Activated T-helper 1 cell treated with anti-CD3 and anti-CD28 coated beads, Interleukin-12 subunit alpha, Interleukin-12 subunit beta, Interleukin-2, Interleukin-4 antibody, amounts not matched to agents 30 ng/mL and 10 ng/mL and 1 ng/mL, durations not matched to agents 14 hours and 24 hours and 36 hours (primary cell): ENCODE measurements at regions not wholly inside any gene's neighbourhood (a gene's known extent, or its start where the extent isn't known, plus 50 kb on each side); places are given as distances from the start of the nearest gene placed in this dataset.

Experiments used
- DNase-seq: peaks from one replicate; pipeline ENCODE4 v3.0.0; 2021; ENCODE audit warnings: low spot score
- H3K27ac Mint-ChIP-seq: one replicate; pipeline ENCODE4 v1.8.0; 2021; ENCODE audit warnings: mild to moderate bottlenecking, mixed read lengths
- H3K27me3 Mint-ChIP-seq: one replicate; pipeline ENCODE4 v1.8.0; 2022; ENCODE audit warnings: mild to moderate bottlenecking, moderate library complexity, mixed read lengths; ENCODE audit not compliant: insufficient read depth
- H3K36me3 Mint-ChIP-seq: one replicate; pipeline ENCODE4 v1.8.0; 2021; ENCODE audit warnings: low read depth, mixed read lengths
- H3K4me1 Mint-ChIP-seq: one replicate; pipeline ENCODE4 v1.8.0; 2021; ENCODE audit warnings: low read depth, mixed read lengths
- H3K4me3 Mint-ChIP-seq: one replicate; pipeline ENCODE4 v1.8.0; 2021; ENCODE audit warnings: mild to moderate bottlenecking, moderate library complexity, mixed read lengths
- H3K9me3 Mint-ChIP-seq: one replicate; pipeline ENCODE4 v1.8.0; 2021; ENCODE audit warnings: mixed read lengths
- intact Hi-C: fragments of 100-400 bp; cut with micrococcal nuclease; formaldehyde crosslinking; loops from one replicate; pipeline ENCODE4 v1.15.1; 2024

DNA sequence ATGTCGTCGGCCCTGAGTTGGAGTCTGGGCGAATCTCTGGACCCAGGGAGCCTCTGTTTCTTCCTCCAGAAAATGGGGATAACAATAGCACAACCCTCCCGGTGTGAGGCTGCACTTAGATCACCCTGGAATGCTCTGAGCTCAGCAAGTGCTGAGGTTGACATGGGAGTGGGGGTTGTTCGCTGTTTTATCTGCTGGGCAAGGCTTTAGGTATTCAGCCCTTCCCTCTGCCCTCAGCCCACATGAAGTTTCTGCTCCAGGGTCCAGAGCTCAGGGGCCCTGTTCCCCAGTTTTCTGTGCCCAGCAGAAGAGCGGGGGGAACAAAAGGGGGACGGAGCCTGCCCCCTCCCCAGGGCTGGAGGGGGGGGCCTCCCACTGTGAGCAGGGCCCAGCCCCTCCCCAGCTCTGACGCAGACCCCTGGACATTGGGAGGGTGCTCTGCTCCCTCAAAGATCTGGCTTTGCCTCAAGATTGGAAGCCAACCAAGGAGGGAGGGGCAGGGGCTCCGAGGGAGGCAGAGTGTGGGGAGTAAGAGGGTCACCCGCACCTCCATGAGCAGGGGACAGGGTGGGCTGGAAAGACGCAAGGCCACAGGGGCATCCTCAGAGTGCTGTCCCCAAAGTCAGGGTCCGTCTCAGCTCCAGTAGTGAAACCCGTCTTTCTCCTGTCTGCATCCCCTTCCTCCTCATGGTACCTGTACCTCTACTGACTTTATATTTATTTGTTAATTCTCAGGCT lies 215.6 kb downstream of the C9orf50 start:
- intact Hi-C loops, result no loop called here
- peaks cover 8% of the 10 kb centered on the region for H3K27me3 Mint-ChIP-seq
- no peak overlapping the region for H3K4me3 Mint-ChIP-seq
- peaks cover 6% of the 10 kb centered on the region for H3K9me3 Mint-ChIP-seq
- peaks cover 2% of the 10 kb centered on the region for H3K36me3 Mint-ChIP-seq
- no peak for DNase-seq
- H3K4me1 Mint-ChIP-seq, result peaks cover 2% of the 10 kb centered on the region
- H3K27ac Mint-ChIP-seq, result no peak overlapping the region

DNA sequence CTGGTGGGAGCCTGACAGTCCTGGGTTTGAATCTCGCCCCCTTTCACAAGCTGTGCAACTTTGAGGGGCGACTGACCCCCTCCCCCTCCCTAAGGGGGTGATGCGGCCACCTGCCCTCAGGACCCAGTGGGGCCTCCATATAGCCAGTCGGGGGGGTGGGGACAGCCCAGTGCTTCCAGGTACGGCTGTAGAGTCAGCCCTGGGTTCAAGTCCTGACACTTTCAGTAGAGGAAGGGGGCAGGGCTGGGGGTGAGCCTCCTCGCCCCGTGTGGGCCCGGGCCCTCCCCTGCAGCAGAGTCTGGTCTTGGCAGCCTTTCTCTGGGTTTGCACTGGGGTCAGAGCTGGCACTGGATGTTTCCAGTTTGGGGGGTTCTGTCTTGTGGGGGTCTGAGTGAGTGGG lies 216.3 kb downstream of the C9orf50 start:
- no peak for DNase-seq
- intact Hi-C loops, result no loop called here
- H3K4me1 Mint-ChIP-seq, result no peaks in the 10 kb centered on the region
- peaks cover 8% of the 10 kb centered on the region for H3K27me3 Mint-ChIP-seq
- no peak overlapping the region for H3K4me3 Mint-ChIP-seq
- H3K27ac Mint-ChIP-seq, result no peak overlapping the region
- no peaks in the 10 kb centered on the region for H3K9me3 Mint-ChIP-seq
- no peaks in the 10 kb centered on the region for H3K36me3 Mint-ChIP-seq

DNA sequence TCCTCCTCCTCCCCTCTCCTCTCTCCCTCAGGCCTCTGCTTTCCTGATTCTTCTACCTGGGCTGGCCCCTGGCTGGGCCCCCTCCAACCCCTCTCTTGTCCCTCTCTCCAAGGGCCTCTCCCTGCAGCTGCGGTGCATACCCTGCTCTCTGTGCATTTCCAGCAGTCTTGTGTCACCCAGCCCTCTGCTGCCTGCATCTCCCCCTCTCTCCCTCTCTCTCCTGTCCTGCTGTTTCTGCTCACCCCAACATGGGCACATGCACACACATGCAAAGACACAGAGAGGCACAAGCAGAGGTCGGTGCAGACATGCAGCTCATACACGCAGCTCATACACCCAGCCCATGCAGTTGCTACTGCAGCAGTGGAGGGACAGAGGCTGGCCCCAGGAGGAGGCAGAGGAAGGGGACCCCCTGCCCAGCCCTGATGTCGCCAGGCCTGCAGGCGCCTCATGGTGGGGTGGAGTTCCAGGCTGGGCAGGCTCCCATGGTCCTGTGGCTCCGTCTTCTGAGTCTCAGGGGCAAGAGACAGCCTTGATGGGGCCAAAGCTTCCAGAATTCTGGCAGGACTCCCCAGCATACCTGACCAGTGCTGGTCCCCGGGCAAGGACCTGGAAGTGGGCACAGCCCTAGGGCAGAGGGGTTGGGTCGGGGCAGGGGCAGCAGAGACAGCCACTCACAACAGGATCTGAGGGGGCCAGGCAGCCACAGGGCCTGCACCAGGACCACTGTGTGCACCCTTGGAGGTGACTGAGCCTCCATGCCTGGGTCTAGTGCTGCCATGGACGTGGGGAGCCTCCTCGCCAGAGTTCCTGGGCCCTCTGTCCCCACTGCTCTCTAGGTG lies 216.9 kb downstream of the C9orf50 start:
- H3K4me1 Mint-ChIP-seq, result no peaks in the 10 kb centered on the region
- no peaks in the 10 kb centered on the region for H3K9me3 Mint-ChIP-seq
- no peak for DNase-seq
- no peak overlapping the region for H3K4me3 Mint-ChIP-seq
- no peaks in the 10 kb centered on the region for H3K36me3 Mint-ChIP-seq
- intact Hi-C loops, result no loop called here
- H3K27me3 Mint-ChIP-seq, result peaks cover 8% of the 10 kb centered on the region
- no peak overlapping the region for H3K27ac Mint-ChIP-seq

GRCh38 chr9:129402931-129403778 lies 217.7 kb downstream of the C9orf50 start:
- Mint-ChIP-seq H3K4me1 (no peaks in the 10 kb centered on the region), H3K36me3 (no peaks in the 10 kb centered on the region), H3K27ac (no peak overlapping the region), H3K27me3 (peaks cover 8% of the 10 kb centered on the region), H3K4me3 (no peak overlapping the region), H3K9me3 (no peaks in the 10 kb centered on the region)
- intact Hi-C loops, result no loop called here
- DNase-seq, result no peak

DNA sequence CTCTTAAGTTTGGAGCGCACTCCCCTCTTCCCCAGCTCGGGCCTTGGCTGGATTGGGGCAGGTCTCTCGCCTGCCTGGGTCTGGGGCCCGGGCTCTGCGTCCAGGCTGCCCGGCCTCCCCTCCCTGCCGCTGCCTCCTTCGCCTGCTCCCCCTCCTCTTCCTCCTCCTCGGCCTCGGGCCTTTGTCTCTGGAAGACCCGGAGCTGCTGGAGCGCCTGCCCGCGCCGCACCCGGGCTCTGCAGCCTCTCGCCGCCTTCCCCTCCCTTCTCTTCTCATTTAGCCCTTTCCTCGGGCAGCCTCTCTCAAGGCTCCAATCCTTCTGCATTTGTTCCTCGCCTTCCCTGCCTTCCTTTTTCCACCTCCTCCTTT lies 218.5 kb downstream of the C9orf50 start:
- Mint-ChIP-seq H3K9me3 (no peaks in the 10 kb centered on the region), H3K4me1 (no peaks in the 10 kb centered on the region), H3K27me3 (peaks cover 9% of the 10 kb centered on the region), H3K27ac (no peak overlapping the region), H3K36me3 (no peaks in the 10 kb centered on the region), H3K4me3 (no peak overlapping the region)
- DNase-seq, result no peak
- intact Hi-C loops, result no loop called here

DNA sequence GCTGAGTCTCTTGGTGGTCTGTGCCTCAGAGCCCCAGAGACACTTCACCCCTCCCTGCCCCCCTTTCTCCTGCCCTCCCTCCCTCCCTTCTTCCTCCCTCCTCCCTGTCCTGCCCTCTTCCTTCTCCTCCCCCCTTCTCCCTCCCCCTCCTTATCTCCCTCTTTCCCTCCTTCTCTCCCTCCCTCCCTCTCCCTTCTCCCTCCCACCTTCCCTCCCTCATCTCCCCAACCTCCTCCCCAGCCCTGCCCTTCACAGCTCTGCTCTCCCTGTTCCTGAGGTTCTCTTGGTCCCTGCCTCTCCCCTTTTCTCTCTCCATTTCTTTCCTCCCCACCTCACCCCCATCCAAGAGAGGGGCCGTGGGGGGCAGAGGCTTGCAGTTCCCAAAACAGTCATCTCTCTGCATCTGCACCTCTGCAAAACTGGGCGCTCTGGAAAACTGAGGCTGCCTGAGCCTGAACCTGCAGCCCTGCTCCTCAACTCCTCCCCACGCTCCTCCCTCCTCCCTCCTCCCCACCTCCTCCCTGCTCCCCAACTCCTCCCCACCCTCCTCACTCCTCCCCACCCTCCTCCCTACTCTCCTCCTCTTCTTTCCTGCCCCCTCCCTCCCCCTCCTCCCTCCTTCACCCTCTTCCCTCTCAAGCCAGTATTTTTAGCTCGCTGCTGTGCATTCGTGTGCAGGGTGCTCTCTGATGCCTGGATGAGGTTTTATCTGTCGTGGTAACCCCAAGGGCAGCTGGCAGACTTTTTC lies 219.1 kb downstream of the C9orf50 start:
- intact Hi-C loops, result no loop called here
- Mint-ChIP-seq H3K27me3 (peaks cover 9% of the 10 kb centered on the region), H3K9me3 (no peaks in the 10 kb centered on the region), H3K4me3 (no peak overlapping the region), H3K4me1 (no peaks in the 10 kb centered on the region), H3K27ac (no peak overlapping the region), H3K36me3 (no peaks in the 10 kb centered on the region)
- DNase-seq, result no peak

- peaks cover 9% of the 10 kb centered on the region for H3K27me3 Mint-ChIP-seq
- H3K36me3 Mint-ChIP-seq, result no peaks in the 10 kb centered on the region
- intact Hi-C loops, result no loop called here
- H3K4me3 Mint-ChIP-seq, result no peak overlapping the region
- H3K27ac Mint-ChIP-seq, result no peak overlapping the region
- no peaks in the 10 kb centered on the region for H3K9me3 Mint-ChIP-seq
- no peaks in the 10 kb centered on the region for H3K4me1 Mint-ChIP-seq
- DNase-seq, result no peak
Observed at GRCh38 chr9:129400971-129401622, 219.8 kb downstream of the C9orf50 start.

DNA sequence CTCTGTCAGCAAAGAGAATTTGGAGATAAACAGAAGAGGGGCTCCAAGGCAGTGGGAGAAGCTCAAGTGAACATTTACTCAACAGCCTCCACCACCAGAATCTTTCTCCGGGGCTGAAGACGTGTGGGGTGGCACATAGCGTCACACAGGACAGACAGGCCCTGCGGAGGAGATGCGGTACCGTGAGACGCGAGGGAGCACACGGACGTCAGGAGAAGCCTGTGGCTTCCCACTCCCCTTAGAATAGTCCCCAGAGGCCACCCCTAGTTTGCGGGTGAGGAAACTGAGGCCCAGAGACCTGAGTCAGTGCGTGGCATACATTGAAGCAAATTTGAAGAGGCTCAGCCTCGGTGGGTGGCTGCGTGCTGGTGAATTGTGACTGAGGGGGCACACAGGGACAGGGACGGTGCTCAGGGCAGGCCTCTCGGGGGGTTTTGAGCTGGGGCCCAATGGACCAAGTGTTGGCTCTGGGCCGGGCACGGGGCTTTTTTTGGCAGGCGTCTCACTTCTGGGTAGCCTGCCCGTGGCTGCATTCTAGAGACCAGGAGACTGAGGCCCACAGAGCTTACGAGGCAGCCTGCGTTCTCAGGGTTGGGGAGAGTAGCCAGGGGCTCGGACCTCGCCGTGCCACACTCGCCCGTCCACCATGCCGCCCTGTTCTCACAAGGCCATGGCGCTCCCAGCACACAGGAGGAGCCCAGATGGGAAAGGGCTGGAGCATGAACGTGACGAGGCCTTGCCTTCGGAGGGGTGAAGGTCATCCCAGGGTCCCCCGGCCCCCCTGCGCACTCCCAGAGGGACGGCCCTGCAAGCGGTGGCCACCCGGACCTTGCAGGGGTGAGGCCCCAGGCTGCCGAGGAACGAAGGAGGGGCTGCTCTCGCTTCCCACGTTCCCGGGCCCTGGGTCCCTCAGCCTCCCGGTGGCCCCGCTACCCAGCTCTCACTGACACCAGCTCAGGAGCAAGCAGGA lies 220.6 kb downstream of the C9orf50 start:
- Mint-ChIP-seq H3K9me3 (no peaks in the 10 kb centered on the region), H3K4me1 (no peaks in the 10 kb centered on the region), H3K27ac (no peak overlapping the region), H3K27me3 (peaks cover 9% of the 10 kb centered on the region), H3K4me3 (no peak overlapping the region), H3K36me3 (no peaks in the 10 kb centered on the region)
- intact Hi-C loops, result no loop called here
- DNase-seq, result no peak

DNA sequence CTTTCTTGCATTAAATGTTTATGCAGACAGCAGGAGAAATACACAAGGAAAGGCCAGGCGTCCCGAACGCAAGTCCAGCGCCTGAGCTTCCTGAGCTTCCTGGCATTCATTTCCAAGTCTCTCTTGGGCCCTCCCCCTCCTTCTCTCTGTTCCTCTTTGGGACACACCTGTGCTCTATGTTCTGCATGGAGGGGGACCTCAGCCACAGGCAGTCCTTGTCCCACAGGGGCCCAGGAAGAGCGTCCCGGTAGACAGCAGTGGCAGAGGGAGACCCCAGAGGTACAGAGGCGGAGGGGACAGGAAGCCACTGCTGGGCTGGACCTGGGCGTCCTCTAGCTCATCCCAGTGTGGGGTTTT lies 221.3 kb downstream of the C9orf50 start:
- Mint-ChIP-seq H3K9me3 (no peaks in the 10 kb centered on the region), H3K27ac (no peak overlapping the region), H3K4me3 (no peak overlapping the region), H3K36me3 (no peaks in the 10 kb centered on the region), H3K27me3 (peaks cover 9% of the 10 kb centered on the region), H3K4me1 (no peaks in the 10 kb centered on the region)
- no peak for DNase-seq
- intact Hi-C loops, result no loop called here

DNA sequence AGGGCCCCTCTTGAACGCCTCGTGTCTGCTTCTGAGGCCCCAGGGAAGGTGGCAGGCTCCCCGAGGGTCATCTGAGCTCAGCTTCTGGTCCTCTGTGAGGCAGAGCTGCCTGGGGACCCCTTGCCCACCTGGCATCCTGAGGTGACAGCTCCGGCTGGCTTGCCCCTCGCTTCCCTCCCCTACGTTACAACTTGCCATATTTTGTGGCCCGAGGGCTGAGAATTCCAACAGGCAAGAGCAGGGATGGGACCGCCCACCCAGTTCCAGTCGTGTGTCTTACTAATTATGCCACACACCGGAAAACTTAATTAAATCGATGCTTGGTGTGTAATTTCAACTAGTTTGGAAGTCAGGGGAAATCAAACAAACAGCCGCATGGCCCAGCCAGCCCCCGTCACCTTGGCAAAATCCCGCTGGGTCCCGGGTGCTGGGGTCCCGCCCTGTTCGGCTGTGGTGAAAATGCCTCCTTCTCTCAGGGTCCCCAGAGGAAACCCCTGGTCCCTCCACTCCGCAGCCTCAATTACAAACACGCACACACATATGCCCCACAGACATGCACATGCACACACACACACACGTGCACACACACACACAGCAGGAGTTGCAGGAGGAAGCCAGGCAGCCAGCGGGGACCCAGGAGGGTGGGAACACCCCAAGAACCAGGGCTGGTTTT lies 221.0 kb upstream of the IER5L start:
- H3K27me3 Mint-ChIP-seq, result peaks cover 9% of the 10 kb centered on the region
- no peaks in the 10 kb centered on the region for H3K9me3 Mint-ChIP-seq
- DNase-seq, result no peak
- no peak overlapping the region for H3K4me3 Mint-ChIP-seq
- no peaks in the 10 kb centered on the region for H3K4me1 Mint-ChIP-seq
- intact Hi-C loops, result no loop called here
- H3K36me3 Mint-ChIP-seq, result no peaks in the 10 kb centered on the region
- no peak overlapping the region for H3K27ac Mint-ChIP-seq
